ENCODE measurements at regions not wholly inside any gene's neighbourhood (a gene's known extent, or its start where the extent isn't known, plus 50 kb on each side); places are given as distances from the start of the nearest gene placed in this dataset.
"Not testable (repeated sequence)": the region's sequence is repeated elsewhere in the genome, so short reads cannot be mapped to it uniquely, and the experiment has no call there.

DNA sequence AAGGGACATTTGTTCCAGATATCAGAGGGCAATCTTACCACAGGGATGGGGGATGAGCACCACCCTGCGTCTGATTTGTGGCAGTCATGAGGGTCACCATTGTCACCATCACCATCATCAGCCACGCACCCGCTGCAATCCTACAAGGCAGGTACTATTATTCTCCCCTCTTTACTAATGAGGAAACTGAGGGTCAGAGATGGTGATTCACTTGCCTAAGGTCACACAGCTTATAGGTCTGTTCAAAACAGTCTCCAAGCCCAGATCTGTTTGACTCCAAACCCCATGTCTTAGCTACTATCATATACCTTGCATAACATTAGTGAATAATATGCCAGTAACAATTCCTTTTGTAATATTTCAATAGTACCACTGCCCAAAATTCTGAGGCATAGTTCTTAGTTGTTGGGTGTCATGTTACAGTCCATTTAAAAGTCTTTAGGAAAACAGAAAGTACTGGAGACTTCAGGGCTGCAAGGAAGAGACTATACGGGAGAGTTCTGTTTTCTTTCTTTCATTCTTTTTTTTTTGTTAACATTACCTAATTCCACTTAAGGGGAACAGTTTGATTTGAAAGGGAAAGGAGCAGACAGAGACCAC, 166.4 kb downstream of the C16orf95 start:
- no peak for DNase-seq

DNA sequence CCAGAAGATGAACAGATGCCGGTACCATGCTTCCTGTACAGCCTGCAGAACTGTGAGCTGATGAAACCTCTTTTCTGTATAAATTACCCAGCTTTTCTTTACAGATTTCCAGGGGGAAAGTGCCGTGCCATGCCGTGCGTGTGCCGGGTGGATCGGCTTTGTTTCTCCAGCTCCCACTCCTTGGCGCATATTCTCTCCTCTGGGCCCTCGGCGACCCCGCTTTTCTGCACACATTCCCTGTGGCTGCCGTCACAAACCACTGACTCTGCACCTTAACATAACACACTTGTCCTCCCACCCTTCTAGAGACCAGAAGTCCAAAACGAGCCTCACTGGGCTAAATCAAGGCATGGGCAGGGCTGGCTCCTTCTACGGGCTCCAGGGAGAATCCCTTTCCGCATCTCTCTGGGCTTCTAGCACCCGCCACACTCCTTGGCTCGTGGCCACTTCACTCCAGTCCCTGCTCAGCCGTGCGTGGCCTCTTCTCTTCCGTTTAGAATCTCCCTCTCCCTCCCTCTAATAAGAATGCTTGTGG, 164.9 kb downstream of the C16orf95 start:
- peaks cover 3% of the 10 kb centered on the region for H3K4me1 Mint-ChIP-seq (ENCODE audit: low read depth)
- peaks cover 2% of the 10 kb centered on the region for H3K9me3 Mint-ChIP-seq
- H3K4me3 Mint-ChIP-seq: no peak overlapping the region
- no peaks in the 10 kb centered on the region for H3K36me3 Mint-ChIP-seq (ENCODE audit: low read depth)
- H3K27ac Mint-ChIP-seq: no peak overlapping the region
- H3K27me3 Mint-ChIP-seq: peaks cover 5% of the 10 kb centered on the region
- no peak for DNase-seq

More for the DNA sequence above, 166.4 kb downstream of the C16orf95 start:
- no peak overlapping the region for H3K4me3 Mint-ChIP-seq
- no peak overlapping the region for H3K27ac Mint-ChIP-seq
- H3K27me3 Mint-ChIP-seq: peaks cover 5% of the 10 kb centered on the region
- H3K9me3 Mint-ChIP-seq: peaks cover 2% of the 10 kb centered on the region
- H3K36me3 Mint-ChIP-seq (ENCODE audit: low read depth): no peaks in the 10 kb centered on the region
- peaks cover 3% of the 10 kb centered on the region for H3K4me1 Mint-ChIP-seq (ENCODE audit: low read depth)

DNA sequence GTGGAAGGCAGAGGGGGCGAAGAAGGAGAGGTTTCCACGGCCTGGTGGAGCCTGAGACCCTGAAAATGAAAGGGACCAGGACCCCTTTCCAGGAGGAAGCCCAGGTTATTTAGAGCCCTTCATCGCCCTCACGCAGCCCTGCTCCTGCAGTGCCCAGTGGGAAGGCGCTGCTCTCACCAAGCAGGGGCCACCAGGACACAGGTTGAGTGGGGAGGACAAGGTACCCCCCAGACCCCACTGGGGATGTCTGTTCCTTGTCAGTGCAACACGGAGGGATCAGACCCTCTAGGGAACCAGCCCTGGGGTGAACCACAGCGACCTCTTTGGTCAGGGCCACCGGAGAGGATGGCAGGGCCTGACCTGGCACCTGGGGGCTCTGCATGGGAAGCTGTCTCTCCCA, 163.9 kb downstream of the C16orf95 start:
- no peak for DNase-seq

DNA sequence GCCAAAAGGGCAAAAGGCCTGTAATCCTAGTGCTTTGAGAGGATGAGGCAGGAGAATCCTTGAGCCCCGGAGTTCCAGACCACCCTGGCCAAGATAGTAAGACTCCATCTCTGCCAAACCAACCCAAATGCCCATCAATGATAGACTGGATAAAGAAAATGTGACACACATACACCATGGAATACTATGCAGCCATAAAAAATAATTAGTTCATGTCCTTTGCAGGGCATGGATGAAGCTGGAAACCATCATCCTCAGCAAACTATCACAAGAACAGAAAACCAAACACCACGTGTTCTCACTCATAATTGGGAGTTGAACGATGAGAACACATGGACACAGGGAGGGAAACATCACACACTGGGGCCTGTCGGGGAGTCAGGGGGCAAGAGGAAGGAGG, 161.9 kb downstream of the C16orf95 start:
- not testable (repeated sequence) for H3K4me1 Mint-ChIP-seq (ENCODE audit: low read depth); H3K4me3 Mint-ChIP-seq; H3K36me3 Mint-ChIP-seq (ENCODE audit: low read depth); H3K27ac Mint-ChIP-seq; H3K9me3 Mint-ChIP-seq; DNase-seq; H3K27me3 Mint-ChIP-seq

More for the DNA sequence above, 163.9 kb downstream of the C16orf95 start:
- Mint-ChIP-seq H3K36me3 (ENCODE audit: low read depth) (no peaks in the 10 kb centered on the region), H3K4me3 (no peak overlapping the region), H3K27me3 (peaks cover 5% of the 10 kb centered on the region), H3K27ac (no peak overlapping the region), H3K4me1 (ENCODE audit: low read depth) (peaks cover 3% of the 10 kb centered on the region), H3K9me3 (peaks cover 2% of the 10 kb centered on the region)

DNA sequence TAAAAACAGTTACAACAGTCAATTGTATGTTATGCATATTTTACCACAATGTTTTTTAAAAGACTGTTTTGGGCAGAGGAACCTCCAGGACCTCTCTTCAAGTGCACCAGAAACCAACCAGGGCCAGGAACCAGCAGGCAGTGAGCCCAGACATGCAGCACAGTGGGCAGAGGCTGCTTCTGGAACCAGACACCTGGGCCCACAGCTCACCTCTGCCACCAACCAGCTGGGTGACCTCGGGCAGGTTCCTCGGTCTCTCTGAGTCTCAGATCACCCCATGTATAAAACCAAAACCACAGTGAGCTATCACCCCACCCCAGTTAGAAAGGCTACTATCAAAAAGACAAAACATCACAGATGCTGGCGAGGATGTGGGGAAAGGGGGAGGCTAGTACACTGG, 161.0 kb downstream of the C16orf95 start:
- no peaks in the 10 kb centered on the region for H3K36me3 Mint-ChIP-seq (ENCODE audit: low read depth)
- H3K27ac Mint-ChIP-seq: no peak overlapping the region
- DNase-seq: no peak
- peaks cover 5% of the 10 kb centered on the region for H3K27me3 Mint-ChIP-seq
- no peak overlapping the region for H3K4me3 Mint-ChIP-seq
- peaks cover 2% of the 10 kb centered on the region for H3K9me3 Mint-ChIP-seq
- H3K4me1 Mint-ChIP-seq (ENCODE audit: low read depth): no peaks in the 10 kb centered on the region

DNA sequence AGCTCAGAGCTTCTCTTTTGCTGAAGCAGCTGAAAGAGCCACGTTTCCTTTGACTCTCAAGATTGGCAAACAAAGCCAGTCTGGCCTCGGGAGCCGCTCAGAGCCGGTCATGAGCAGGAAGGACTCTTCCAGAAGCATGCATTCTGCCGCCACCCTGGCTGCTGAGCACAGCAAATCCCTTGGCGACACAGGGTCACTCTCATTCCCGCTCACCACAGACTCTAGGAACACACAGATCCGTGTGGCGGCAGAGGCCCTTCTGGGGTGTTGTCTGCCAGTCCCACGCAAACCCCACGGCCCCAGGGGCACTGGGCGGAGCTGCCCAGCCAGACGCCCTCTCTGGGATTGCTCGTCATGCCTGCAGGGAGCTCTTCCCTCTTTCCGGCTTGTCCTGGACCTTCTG, 157.0 kb downstream of the C16orf95 start:
- Mint-ChIP-seq H3K36me3 (ENCODE audit: low read depth) (no peaks in the 10 kb centered on the region), H3K27me3 (no peaks in the 10 kb centered on the region), H3K4me1 (ENCODE audit: low read depth) (no peaks in the 10 kb centered on the region), H3K4me3 (no peak overlapping the region), H3K9me3 (peaks cover 2% of the 10 kb centered on the region), H3K27ac (no peak overlapping the region)
- DNase-seq: no peak

DNA sequence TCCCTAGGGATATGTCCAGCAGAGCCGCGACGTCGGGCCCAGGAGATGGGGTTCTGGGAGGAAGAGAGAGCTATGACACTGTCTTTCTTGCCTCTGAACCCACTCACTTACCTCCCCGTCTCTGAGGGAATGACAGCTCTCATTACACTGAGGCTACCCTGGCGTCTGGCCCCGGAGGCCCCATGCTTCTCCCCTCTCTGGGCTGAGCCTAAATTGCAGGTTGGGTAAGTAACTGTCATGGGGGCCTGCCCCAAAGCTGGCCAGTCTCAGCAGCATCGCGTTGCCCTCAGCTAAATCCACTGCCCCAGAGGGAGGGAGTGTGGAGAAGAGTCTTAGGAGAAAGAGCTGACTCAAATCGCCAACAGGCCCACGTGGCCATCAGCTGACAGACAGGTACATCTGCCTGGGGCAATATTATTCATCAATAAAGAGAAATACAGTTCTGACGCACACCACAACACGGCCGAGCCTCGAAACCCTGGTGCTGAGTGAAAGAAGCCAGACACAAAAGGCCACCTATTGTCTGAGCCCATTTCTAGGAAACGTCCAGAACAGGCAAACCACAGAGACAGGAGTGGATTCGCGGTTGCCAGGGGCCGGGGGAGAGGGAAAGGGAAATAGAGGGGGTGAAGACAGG, 156.4 kb downstream of the C16orf95 start:
- H3K27ac Mint-ChIP-seq: no peak overlapping the region
- no peaks in the 10 kb centered on the region for H3K36me3 Mint-ChIP-seq (ENCODE audit: low read depth)
- no peaks in the 10 kb centered on the region for H3K4me1 Mint-ChIP-seq (ENCODE audit: low read depth)
- peaks cover 2% of the 10 kb centered on the region for H3K9me3 Mint-ChIP-seq
- DNase-seq: no peak
- H3K4me3 Mint-ChIP-seq: no peak overlapping the region
- no peaks in the 10 kb centered on the region for H3K27me3 Mint-ChIP-seq

DNA sequence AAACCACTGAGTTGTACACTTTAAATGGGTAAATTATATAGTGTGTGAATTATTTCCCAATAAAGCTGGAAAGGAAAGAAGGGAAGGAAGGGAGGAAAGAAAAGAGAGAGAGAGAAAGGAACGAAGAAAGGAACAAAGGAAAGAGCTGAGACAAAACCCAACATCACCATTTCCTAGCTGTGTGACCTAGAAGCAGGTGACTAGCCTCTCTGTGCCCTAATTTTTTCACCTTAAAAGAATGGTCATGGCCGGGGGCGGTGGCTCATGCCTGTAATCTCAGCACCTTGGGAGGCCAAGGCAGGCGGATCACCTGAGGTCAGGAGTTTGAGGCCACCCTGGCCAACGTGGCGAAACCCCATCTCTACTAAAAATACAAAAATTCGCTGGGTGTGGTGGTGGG, 155.8 kb downstream of the C16orf95 start:
- H3K36me3 Mint-ChIP-seq (ENCODE audit: low read depth); H3K27ac Mint-ChIP-seq; DNase-seq; H3K9me3 Mint-ChIP-seq; H3K4me3 Mint-ChIP-seq; H3K4me1 Mint-ChIP-seq (ENCODE audit: low read depth); H3K27me3 Mint-ChIP-seq: not testable (repeated sequence)

DNA sequence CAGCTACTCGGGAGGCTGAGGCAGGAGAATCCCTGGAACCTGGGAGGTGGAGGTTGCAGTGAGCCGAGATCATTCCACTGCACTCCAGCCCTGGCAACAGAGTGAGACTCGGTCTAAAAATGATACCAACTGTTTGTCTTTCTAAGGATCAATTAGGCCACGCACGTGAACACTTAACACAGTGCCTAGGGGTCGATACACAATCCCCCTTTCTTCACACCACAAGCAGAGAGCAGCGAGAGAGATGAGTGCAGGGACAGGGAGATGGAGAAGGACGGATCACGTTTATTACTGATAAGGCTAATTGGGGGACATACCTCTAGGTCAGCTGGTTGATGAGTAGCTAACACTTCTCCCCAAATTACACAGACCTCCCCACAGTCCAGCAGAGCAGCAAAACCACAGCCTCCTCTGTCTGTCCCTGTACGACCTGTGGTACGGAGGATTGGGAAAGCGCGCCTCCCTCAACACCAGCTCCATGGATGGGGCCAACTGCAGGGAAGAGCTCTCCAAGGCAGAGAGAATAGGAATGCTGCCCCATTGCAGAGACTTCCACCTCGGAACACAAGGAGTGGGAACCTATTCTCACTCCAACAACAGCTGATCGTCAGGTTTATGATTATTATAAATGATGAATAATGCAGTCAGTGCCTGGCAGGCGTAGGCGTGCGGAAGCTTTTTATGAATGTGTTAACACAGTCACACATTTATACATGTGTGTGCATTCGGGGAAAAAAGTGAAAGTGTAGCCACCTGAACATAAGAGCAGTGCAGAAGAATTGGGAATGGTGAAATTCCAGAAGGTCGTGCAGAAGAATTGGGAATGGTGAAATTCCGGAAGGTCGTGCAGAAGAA, 155.1 kb downstream of the C16orf95 start:
- peaks cover 2% of the 10 kb centered on the region for H3K9me3 Mint-ChIP-seq
- H3K27ac Mint-ChIP-seq: no peak overlapping the region
- no peaks in the 10 kb centered on the region for H3K36me3 Mint-ChIP-seq (ENCODE audit: low read depth)
- DNase-seq: no peak
- H3K27me3 Mint-ChIP-seq: no peaks in the 10 kb centered on the region
- H3K4me3 Mint-ChIP-seq: no peak overlapping the region
- peaks cover 1% of the 10 kb centered on the region for H3K4me1 Mint-ChIP-seq (ENCODE audit: low read depth)

DNA sequence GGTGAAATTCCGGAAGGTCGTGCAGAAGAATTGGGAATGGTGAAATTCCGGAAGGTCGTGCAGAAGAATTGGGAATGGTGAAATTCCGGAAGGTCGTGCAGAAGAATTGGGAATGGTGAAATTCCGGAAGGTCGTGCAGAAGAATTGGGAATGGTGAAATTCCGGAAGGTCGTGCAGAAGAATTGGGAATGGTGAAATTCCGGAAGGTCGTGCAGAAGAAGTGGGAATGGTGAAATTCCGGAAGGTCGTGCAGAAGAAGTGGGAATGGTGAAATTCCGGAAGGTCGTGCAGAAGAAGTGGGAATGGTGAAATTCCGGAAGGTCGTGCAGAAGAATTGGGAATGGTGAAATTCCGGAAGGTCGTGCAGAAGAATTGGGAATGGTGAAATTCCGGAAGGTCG, 154.4 kb downstream of the C16orf95 start:
- not testable (repeated sequence) for H3K4me3 Mint-ChIP-seq, H3K27ac Mint-ChIP-seq

DNA sequence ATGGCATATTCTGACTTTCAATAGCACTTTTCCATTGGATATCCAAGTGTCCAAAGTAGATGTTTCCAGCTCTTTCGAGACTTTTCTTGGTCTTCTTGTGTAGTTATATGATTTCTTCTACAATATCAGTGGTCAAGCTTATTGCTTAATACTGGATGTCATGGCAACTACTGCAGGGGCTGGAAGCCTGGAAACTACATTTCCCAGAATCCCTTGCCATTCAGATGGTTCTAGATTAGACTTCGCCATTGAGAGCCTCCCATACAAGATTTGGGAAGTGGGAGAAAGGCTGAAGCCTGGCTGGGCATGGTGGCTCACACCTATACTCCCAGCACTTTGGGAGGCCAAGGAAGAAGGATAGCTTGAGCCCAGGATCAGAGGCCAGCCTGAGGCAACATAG, 153.6 kb downstream of the C16orf95 start:
- DNase-seq: no peak
- Mint-ChIP-seq H3K27me3 (no peaks in the 10 kb centered on the region), H3K27ac (no peak overlapping the region), H3K9me3 (peaks cover 5% of the 10 kb centered on the region), H3K36me3 (ENCODE audit: low read depth) (no peaks in the 10 kb centered on the region), H3K4me1 (ENCODE audit: low read depth) (peaks cover 3% of the 10 kb centered on the region), H3K4me3 (no peak overlapping the region)

More for the DNA sequence above, 154.4 kb downstream of the C16orf95 start:
- H3K36me3 Mint-ChIP-seq (ENCODE audit: low read depth); H3K27me3 Mint-ChIP-seq; H3K4me1 Mint-ChIP-seq (ENCODE audit: low read depth); DNase-seq; H3K9me3 Mint-ChIP-seq: not testable (repeated sequence)

DNA sequence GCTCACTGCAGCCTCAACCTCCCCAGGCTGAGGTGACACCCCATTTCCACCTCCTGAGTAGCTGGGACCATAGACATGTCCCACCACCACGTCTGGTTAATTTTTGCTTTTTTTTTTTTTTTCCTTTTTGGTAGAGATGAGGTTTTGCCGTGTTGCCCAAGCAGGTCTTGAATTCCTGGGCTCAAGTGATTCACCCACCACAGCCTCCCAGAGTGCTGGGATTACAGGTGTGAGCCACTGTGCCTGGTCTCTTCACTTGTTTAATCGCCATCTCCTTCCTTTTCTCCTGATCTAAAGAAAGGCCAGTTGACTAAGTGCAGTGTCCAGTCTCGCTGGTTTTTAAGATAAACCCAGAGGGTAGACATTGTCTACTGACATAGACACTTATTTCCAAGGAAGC, 152.0 kb downstream of the C16orf95 start:
- H3K36me3 Mint-ChIP-seq (ENCODE audit: low read depth): no peaks in the 10 kb centered on the region
- no peak overlapping the region for H3K27ac Mint-ChIP-seq
- H3K27me3 Mint-ChIP-seq: no peaks in the 10 kb centered on the region
- H3K9me3 Mint-ChIP-seq: peaks cover 5% of the 10 kb centered on the region
- no peak overlapping the region for H3K4me3 Mint-ChIP-seq
- no peak for DNase-seq
- peaks cover 3% of the 10 kb centered on the region for H3K4me1 Mint-ChIP-seq (ENCODE audit: low read depth)

DNA sequence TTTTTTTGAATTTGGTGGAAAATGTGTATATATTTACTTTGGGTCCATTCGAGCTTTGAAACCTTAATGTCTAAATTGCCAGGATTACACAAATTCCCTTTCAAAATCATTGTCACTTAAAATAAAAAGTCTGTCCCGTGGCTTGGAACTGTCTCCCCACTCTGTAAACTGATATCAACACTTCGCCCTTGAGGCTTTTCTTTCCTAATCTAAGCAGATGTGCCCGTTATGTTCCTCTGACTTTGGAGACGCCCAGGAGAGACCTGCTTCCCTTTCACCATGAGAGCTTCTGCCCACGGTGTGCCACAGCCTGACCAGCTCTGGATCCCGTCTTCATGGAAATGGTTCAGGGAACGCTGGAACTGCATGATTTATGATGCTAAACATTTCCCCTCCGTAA, 151.3 kb downstream of the C16orf95 start:
- no peak overlapping the region for H3K27ac Mint-ChIP-seq
- H3K4me1 Mint-ChIP-seq (ENCODE audit: low read depth): peaks cover 3% of the 10 kb centered on the region
- H3K9me3 Mint-ChIP-seq: peaks cover 5% of the 10 kb centered on the region
- no peaks in the 10 kb centered on the region for H3K27me3 Mint-ChIP-seq
- H3K36me3 Mint-ChIP-seq (ENCODE audit: low read depth): no peaks in the 10 kb centered on the region
- DNase-seq: no peak
- no peak overlapping the region for H3K4me3 Mint-ChIP-seq

DNA sequence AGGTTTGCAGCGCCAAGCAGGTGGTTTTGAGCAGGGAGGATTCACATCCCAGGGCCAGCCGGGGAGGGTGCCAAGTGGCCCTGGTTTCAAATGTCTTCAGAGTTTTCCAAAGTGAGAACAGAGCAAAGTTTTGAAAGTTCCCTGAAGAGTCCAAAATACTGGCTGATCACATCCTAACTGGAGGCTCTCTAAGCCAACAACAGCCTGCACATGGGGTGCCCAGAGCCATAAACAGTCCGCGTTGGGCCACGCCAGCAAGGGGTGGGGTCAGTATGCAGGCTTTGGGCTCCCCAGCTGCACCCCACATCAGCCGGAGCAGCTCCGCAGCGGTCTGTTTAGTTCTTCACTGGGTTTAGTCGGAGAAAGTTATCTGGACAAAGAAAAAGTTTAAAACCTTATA, 150.9 kb downstream of the C16orf95 start:
- peaks cover 3% of the 10 kb centered on the region for H3K4me1 Mint-ChIP-seq (ENCODE audit: low read depth)
- H3K4me3 Mint-ChIP-seq: no peak overlapping the region
- no peak overlapping the region for H3K27ac Mint-ChIP-seq

DNA sequence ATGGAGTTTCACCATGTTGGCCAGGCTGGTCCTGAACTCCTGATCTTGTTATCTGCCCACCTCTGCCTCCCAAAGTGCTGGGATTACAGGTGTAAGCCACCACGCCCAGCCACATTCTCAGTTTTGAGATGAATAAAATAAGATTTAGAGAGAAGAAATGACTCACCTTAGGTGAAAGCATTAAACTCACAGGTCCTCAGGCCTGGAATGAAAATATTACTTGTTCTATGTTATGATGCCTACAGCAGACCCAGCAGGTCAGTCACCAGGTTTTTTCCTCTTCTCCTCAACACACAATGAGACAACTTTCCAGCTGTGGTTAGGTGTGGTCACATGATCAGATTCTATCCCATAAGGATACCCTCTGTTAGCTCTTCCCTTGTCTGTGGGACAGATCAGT, 150.3 kb downstream of the C16orf95 start:
- no peaks in the 10 kb centered on the region for H3K36me3 Mint-ChIP-seq (ENCODE audit: low read depth)
- no peak overlapping the region for H3K27ac Mint-ChIP-seq
- peaks cover 5% of the 10 kb centered on the region for H3K9me3 Mint-ChIP-seq
- H3K4me3 Mint-ChIP-seq: no peak overlapping the region
- H3K4me1 Mint-ChIP-seq (ENCODE audit: low read depth): peaks cover 3% of the 10 kb centered on the region
- no peaks in the 10 kb centered on the region for H3K27me3 Mint-ChIP-seq
- no peak for DNase-seq

More for the DNA sequence above, 150.9 kb downstream of the C16orf95 start:
- DNase-seq: no peak
- Mint-ChIP-seq H3K36me3 (ENCODE audit: low read depth) (no peaks in the 10 kb centered on the region), H3K9me3 (peaks cover 5% of the 10 kb centered on the region), H3K27me3 (no peaks in the 10 kb centered on the region)
